ENCODE measurements at regions not wholly inside any gene's neighbourhood (a gene's known extent, or its start where the extent isn't known, plus 50 kb on each side); places are given as distances from the start of the nearest gene placed in this dataset.

- no peak for DNase-seq
- H3K4me1 Mint-ChIP-seq = no peaks in the 10 kb centered on the region
- H3K27ac Mint-ChIP-seq = no peak overlapping the region
- H3K9me3 Mint-ChIP-seq = peaks cover 4% of the 10 kb centered on the region
- H3K27me3 Mint-ChIP-seq (ENCODE audit: low read depth, poor library complexity) = peaks cover 95% of the 10 kb centered on the region
- no peak for TF ChIP-seq CTCF (IDR thresholded peaks at IDR 0.05)
- H3K4me3 Mint-ChIP-seq = no peak overlapping the region
- no peaks in the 10 kb centered on the region for H3K36me3 Mint-ChIP-seq (ENCODE audit: low read depth)
Measured at GRCh38 chr2:120677696-120678247, 57.9 kb upstream of the GLI2 start.

- H3K9me3 Mint-ChIP-seq = peaks cover 4% of the 10 kb centered on the region
- no peak for DNase-seq
- TF ChIP-seq CTCF (IDR thresholded peaks at IDR 0.05) = no peak
- H3K4me3 Mint-ChIP-seq = no peak overlapping the region
- no peak overlapping the region for H3K27ac Mint-ChIP-seq
- no peaks in the 10 kb centered on the region for H3K36me3 Mint-ChIP-seq (ENCODE audit: low read depth)
- no peaks in the 10 kb centered on the region for H3K4me1 Mint-ChIP-seq
- peaks cover 92% of the 10 kb centered on the region for H3K27me3 Mint-ChIP-seq (ENCODE audit: low read depth, poor library complexity)
Measured at GRCh38 chr2:120678251-120678650, 57.4 kb upstream of the GLI2 start.

DNA sequence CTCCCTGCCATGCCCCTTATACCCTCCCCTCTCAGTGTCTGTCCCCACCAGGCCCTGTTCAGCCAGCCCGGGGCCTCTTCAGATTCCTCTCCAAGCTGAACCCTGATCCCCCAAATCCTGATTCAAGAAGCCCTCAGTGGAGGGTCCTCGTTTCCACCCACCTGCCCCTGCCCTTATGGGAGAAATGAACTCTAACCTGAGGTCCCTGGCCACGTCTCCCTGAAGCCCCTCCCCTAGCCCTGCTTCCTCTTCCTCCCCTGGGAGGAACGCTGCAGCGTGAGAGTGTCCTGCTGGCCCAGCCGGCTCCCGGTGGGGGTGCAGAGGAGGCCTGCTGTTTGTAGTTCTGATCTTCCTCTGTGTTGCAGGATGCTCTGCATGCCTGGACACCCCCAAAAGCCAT lies 56.7 kb upstream of the GLI2 start:
- Mint-ChIP-seq H3K4me3 (no peak overlapping the region), H3K4me1 (no peaks in the 10 kb centered on the region), H3K9me3 (peaks cover 4% of the 10 kb centered on the region), H3K27ac (no peak overlapping the region), H3K36me3 (ENCODE audit: low read depth) (no peaks in the 10 kb centered on the region), H3K27me3 (ENCODE audit: low read depth, poor library complexity) (peaks cover 92% of the 10 kb centered on the region)
- no peak for DNase-seq
- TF ChIP-seq CTCF (IDR thresholded peaks at IDR 0.05) = no peak

- no peak overlapping the region for H3K27ac Mint-ChIP-seq
- H3K27me3 Mint-ChIP-seq (ENCODE audit: low read depth, poor library complexity) = peaks cover 92% of the 10 kb centered on the region
Measured at GRCh38 chr2:120679526-120679925, 56.1 kb upstream of the GLI2 start.

DNA sequence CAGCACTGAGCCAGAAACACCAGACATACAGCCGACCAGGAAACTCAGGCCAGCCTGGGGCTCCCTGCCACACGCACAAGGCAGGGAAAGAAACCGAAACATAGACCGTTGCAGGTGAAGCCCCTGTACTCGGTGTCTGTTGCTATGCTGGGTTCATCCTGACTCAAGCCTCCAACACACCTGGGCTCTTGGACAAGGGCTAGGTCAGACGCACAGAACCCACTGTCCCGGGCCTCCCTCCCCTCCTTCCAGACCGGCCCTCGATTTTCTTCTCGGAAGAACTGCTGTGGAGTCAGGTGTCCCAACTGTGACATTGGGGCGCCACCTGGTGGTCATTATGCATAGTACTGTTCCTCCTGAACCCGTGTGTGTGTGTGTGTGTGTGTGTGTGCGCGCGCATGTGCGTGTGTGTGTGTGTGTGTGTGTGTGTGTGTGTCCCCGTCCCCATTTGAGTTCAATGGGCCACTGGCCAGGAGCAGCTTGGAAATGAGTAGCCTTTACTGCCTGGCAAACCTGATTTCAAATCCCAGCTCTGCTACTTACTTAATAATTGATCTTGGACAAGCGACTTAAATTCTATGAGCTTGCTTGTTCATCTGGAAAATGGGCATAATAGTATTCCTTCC lies 55.4 kb upstream of the GLI2 start:
- Mint-ChIP-seq H3K4me1 (no peaks in the 10 kb centered on the region), H3K36me3 (ENCODE audit: low read depth) (no peaks in the 10 kb centered on the region), H3K4me3 (no peak overlapping the region), H3K27ac (no peak overlapping the region), H3K9me3 (peaks cover 4% of the 10 kb centered on the region), H3K27me3 (ENCODE audit: low read depth, poor library complexity) (peaks cover 89% of the 10 kb centered on the region)
- TF ChIP-seq CTCF (IDR thresholded peaks at IDR 0.05) = peak; percentile 40
- DNase-seq = peak; percentile 88

More at GRCh38 chr2:120679526-120679925, 56.1 kb upstream of the GLI2 start:
- H3K9me3 Mint-ChIP-seq = peaks cover 4% of the 10 kb centered on the region
- no peak for TF ChIP-seq CTCF (IDR thresholded peaks at IDR 0.05)
- H3K4me1 Mint-ChIP-seq = no peaks in the 10 kb centered on the region
- no peaks in the 10 kb centered on the region for H3K36me3 Mint-ChIP-seq (ENCODE audit: low read depth)
- H3K4me3 Mint-ChIP-seq = no peak overlapping the region
- no peak for DNase-seq

DNA sequence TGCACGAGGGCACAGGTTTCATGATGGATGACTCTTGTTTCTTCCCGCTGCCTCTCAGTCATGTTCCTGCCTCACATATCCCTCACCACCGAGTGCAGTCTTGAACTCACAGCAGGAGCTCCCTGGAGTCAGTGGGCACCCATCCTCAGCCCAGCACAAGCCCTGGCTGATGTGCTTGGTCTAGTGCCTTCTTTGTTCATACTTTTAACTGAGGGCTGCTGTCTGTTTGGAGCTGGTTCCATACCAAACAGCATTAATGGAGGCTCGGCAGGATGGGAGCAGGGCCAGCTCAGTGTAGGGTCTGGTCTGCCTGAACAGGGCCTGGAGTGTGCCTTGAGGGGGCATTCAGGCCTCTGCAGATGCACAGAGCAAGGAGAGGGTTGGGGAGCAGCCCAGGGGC lies 54.5 kb upstream of the GLI2 start:
- H3K27me3 Mint-ChIP-seq (ENCODE audit: low read depth, poor library complexity) = peaks cover 83% of the 10 kb centered on the region
- TF ChIP-seq CTCF (IDR thresholded peaks at IDR 0.05) = no peak
- H3K4me1 Mint-ChIP-seq = no peaks in the 10 kb centered on the region

More for the DNA sequence above, 54.5 kb upstream of the GLI2 start:
- H3K27ac Mint-ChIP-seq = no peak overlapping the region
- no peaks in the 10 kb centered on the region for H3K36me3 Mint-ChIP-seq (ENCODE audit: low read depth)
- no peaks in the 10 kb centered on the region for H3K9me3 Mint-ChIP-seq
- no peak for DNase-seq
- H3K4me3 Mint-ChIP-seq = no peak overlapping the region
